K562 (cell line): ENCODE measurements at regions not wholly inside any gene's neighbourhood (a gene's known extent, or its start where the extent isn't known, plus 50 kb on each side); places are given as distances from the start of the nearest gene placed in this dataset.

Source experiments
- MYC ChIP-seq, 2 experiments: fragments of 250-450 bp in 1 of 2; sonication (Bioruptor Pico) in 1 of 2; IDR thresholded peaks; 2 replicates each; pipeline versions ENCODE4 v1.5.1 to v1.6.1; 2012 to 2021; ENCODE audit warnings: low read depth in 2 of 2, borderline replicate concordance in 1 of 2, improper control_type of control experiment in 1 of 2, low read length in 1 of 2, mild to moderate bottlenecking in 1 of 2, moderate library complexity in 1 of 2
- NCOR1 ChIP-seq: fragments of 450-650 bp; IDR thresholded peaks from 2 replicates; pipeline ENCODE4 v1.6.1; 2016; ENCODE audit warnings: mild to moderate bottlenecking, moderate library complexity
- NELFE ChIP-seq: IDR thresholded peaks from 2 replicates; pipeline ENCODE4 v1.6.1; 2011; ENCODE audit warnings: mild to moderate bottlenecking; ENCODE audit not compliant: insufficient read depth, insufficient read length
- PRPF4 ChIP-seq: fragments of 200-400 bp; formaldehyde crosslinking; IDR thresholded peaks from one replicate; pipeline ENCODE4 v1.6.1; 2017; ENCODE audit warnings: low read length, low read depth, mild to moderate bottlenecking; ENCODE audit not compliant: insufficient read depth, poor library complexity, severe bottlenecking
- REST ChIP-seq, 2 experiments: fragments of 450-650 bp; formaldehyde crosslinking in 1 of 2; IDR thresholded peaks; 2 replicates each; pipeline versions ENCODE4 v1.4.0 to v1.6.1; 2014 to 2020; ENCODE audit warnings: mild to moderate bottlenecking in 2 of 2, borderline replicate concordance in 1 of 2, low read depth in 1 of 2
- RFX1 ChIP-seq: fragments of 450-650 bp; IDR thresholded peaks from 2 replicates; pipeline ENCODE4 v1.6.1; 2016; ENCODE audit warnings: mild to moderate bottlenecking, moderate library complexity
- RREB1 ChIP-seq: fragments of 250-450 bp; sonication (Bioruptor Pico); IDR thresholded peaks from 2 replicates; pipeline ENCODE4 v1.4.0; 2020
- THAP12 ChIP-seq: fragments of 250-450 bp; sonication (Bioruptor Pico); IDR thresholded peaks from 2 replicates; pipeline ENCODE4 v1.9.0; 2021; ENCODE audit warnings: mild to moderate bottlenecking, inconsistent platforms
- ZNF23 ChIP-seq: fragments of 250-450 bp; sonication (Bioruptor Pico); IDR thresholded peaks from 2 replicates; pipeline ENCODE4 v1.4.0; 2020; ENCODE audit warnings: mild to moderate bottlenecking

- TF ChIP-seq RREB1 (CRISPR knock-in tag) (no peak), RFX1 (no peak), NELFE (no peak), NCOR1 (peak; percentile 39; the same call in 1 of the 2 replicates), PRPF4 (no peak), ZNF23 (CRISPR knock-in tag) (no peak), REST (IDR thresholded peaks at IDR 0.05; ENCODE audit: borderline replicate concordance) (peak; percentile 30; the same call in 1 of the 2 replicates), REST (CRISPR knock-in tag; IDR thresholded peaks at IDR 0.05; ENCODE audit: low read depth) (no peak), MYC (IDR thresholded peaks at IDR 0.05; ENCODE audit: low read depth, low read length) (0 out of 2 replicates have a peak, but pooled peaks have one; percentile 11), MYC (CRISPR knock-in tag; IDR thresholded peaks at IDR 0.05; ENCODE audit: borderline replicate concordance, low read depth) (no peak), THAP12 (CRISPR knock-in tag) (no peak)
These were observed 100.0 kb upstream of the LINGO1 start (continued) for GRCh38 chr15:77732514-77733335.
